ENCODE measurements at regions not wholly inside any gene's neighbourhood (a gene's known extent, or its start where the extent isn't known, plus 50 kb on each side); places are given as distances from the start of the nearest gene placed in this dataset.

DNA sequence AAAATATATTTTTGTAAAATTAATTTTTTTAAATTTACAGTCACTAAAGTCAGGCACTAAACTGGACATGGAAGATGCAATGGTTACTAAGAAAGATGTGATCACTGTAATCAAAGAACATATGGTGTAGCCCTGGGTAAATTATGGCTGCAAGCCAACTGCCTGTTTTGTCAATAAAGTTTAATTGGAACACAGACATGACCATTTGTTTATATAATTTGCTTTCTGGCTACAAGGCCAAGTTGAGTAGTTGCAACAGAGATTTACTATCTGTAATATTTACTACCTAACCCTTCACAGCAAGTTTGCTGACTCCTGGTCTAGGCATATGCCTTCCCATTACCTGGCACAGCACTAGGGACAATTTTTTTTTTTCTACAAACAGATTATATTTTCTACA, 448.9 kb downstream of the ADRA2A start:
- TF ChIP-seq, protein P1, sequence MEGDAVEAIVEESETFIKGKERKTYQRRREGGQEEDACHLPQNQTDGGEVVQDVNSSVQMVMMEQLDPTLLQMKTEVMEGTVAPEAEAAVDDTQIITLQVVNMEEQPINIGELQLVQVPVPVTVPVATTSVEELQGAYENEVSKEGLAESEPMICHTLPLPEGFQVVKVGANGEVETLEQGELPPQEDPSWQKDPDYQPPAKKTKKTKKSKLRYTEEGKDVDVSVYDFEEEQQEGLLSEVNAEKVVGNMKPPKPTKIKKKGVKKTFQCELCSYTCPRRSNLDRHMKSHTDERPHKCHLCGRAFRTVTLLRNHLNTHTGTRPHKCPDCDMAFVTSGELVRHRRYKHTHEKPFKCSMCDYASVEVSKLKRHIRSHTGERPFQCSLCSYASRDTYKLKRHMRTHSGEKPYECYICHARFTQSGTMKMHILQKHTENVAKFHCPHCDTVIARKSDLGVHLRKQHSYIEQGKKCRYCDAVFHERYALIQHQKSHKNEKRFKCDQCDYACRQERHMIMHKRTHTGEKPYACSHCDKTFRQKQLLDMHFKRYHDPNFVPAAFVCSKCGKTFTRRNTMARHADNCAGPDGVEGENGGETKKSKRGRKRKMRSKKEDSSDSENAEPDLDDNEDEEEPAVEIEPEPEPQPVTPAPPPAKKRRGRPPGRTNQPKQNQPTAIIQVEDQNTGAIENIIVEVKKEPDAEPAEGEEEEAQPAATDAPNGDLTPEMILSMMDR (IDR thresholded peaks at IDR 0.05; ENCODE audit: insufficient read depth, low read depth, low read length, missing control alignments): no peak
- no peak overlapping the region for H3K4me3 ChIP-seq (ENCODE audit: low read depth, low read length)
- DNase-seq (ENCODE audit: low read depth): no peak

DNA sequence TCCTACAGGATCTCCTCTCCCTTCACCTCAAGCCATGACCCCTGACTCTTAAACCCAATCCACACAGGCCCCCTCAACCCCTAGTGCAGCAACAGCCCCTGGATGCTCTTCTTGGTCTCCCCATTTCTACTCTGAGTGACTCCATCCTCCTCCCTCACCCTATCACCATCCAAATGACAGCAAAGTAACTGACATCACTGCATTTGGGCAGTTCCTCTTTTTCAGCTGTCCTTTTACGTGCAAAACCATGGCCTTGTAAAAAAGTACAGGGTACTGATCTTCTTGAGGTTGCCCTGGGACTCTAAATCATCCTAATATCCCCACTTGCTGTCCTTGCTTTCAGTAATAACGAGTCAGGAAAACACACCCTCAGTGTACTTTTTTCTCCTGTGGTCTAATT, 454.9 kb downstream of the ADRA2A start:
- TF ChIP-seq, protein P1 (IDR thresholded peaks at IDR 0.05; ENCODE audit: insufficient read depth, low read depth, low read length, missing control alignments): no peak
- no peak overlapping the region for H3K4me3 ChIP-seq (ENCODE audit: low read depth, low read length)
- no peak for DNase-seq (ENCODE audit: low read depth)

DNA sequence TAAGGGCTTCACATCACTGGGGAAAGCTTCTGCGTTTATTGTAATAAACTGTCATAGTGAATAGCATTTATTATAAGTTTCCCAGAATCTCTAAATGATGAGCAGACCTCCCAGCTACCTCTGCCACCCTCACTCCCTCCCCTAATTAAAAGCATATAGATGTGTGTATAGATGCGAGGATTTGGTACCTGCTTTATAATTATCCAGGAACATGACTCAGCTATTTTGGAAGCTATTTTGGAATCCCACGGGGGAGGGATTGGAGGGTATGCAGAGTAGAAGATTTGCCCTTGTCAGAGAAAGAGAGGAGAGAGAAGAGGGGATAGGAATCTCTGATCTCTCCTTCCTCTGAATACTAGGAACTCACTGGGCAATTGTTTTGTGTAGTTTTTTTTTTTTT, 455.3 kb downstream of the ADRA2A start:
- no peak for DNase-seq (ENCODE audit: low read depth)
- TF ChIP-seq, protein P1 (IDR thresholded peaks at IDR 0.05; ENCODE audit: insufficient read depth, low read depth, low read length, missing control alignments): no peak
- H3K4me3 ChIP-seq (ENCODE audit: low read depth, low read length): no peak overlapping the region

DNA sequence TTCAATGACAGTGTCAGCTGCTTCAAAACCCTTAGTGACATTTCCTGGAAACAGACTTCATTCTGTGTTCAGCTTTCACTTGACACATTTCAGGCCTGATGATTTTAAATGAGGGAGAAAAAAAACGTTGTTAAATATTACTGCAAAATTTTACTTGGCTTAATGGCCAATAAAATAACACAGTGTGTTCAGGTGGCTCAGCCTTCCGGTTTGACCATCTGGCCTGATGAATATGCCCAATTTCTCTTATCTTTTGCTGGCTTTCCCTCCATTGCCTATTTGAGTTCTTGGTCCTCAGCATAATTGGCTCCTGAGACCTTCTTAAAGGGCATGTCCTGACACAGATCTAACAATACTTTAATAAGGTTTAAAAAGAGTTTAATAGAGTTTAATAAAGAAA, 462.4 kb downstream of the ADRA2A start:
- TF ChIP-seq, protein P1 (IDR thresholded peaks at IDR 0.05; ENCODE audit: insufficient read depth, low read depth, low read length, missing control alignments): no peak
- no peak overlapping the region for H3K4me3 ChIP-seq (ENCODE audit: low read depth, low read length)
- DNase-seq (ENCODE audit: low read depth): no peak

DNA sequence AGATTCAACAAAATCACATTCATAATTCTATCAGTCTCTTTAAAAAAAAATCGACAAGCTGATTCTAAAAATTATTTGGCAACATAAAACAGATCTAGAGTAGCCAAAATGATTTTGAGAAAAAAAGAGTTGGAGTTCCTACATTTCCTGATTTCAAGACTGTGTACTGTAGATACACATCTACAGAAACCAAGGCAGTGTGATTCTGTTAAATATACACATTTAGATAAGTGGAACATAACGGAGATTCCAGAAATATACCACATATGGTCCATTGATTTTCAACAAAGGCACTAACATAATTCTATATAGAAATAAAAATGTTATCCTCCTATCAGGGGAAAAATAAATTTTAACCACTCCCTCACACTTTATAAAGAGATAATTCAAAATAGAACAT, 467.0 kb downstream of the ADRA2A start:
- TF ChIP-seq, protein P1 (IDR thresholded peaks at IDR 0.05; ENCODE audit: insufficient read depth, low read depth, low read length, missing control alignments): no peak
- no peak for DNase-seq (ENCODE audit: low read depth)
- H3K4me3 ChIP-seq (ENCODE audit: low read depth, low read length): no peak overlapping the region

DNA sequence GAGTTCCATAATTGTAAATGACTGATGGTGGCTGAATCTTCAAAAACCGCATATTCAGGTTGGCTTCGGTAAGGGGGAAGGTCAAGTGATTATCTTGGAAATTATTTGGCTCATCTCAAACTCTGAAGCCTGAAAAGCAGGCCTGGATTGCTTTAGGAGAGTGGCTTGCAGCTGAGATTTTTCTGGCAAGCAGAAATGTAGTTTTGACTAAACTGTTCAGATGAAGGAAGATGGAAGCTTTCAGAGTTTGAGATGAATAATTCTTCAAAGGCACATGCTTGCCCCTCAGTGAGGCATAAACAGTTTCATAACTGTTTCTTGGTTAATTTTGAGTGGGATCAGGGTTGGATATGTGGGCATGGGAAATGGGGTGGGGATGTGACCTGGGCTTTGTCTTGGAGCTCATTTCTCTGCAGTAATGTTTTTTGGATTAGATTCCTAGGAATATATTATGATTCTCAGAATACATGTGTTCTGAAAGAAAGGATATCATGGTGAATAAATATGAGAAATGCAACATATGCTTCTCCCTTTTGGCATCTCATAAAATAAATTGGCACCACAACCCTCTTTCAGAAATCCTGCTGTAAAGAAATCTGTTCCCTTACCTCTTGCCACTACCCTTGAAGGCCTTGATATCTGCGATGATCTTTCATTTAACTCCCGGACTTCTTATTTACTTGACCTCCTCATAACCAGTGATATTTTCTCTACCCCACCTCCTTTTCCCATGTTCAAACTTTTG, 469.2 kb downstream of the ADRA2A start:
- DNase-seq (ENCODE audit: low read depth): no peak
- no peak overlapping the region for H3K4me3 ChIP-seq (ENCODE audit: low read depth, low read length)
- TF ChIP-seq, protein P1 (IDR thresholded peaks at IDR 0.05; ENCODE audit: insufficient read depth, low read depth, low read length, missing control alignments): no peak

Data from GM12865 (cell line).